GM13977 (cell line): ENCODE measurements at regions not wholly inside any gene's neighbourhood (a gene's known extent, or its start where the extent isn't known, plus 50 kb on each side); places are given as distances from the start of the nearest gene placed in this dataset.
"Not testable (repeated sequence)": the region's sequence is repeated elsewhere in the genome, so short reads cannot be mapped to it uniquely, and the experiment has no call there.

Experiments
- DNase-seq: peaks from one replicate; pipeline ENCODE4 v3.0.0; 2012; ENCODE audit warnings: low spot score
- CTCF ChIP-seq: IDR thresholded peaks from 2 replicates; pipeline ENCODE4 v1.5.1; 2012; ENCODE audit warnings: mild to moderate bottlenecking, control low read depth; ENCODE audit not compliant: insufficient read depth; ENCODE audit errors: extremely low read depth, missing control alignments
- in situ Hi-C: fragments of 300-500 bp; cut with MboI; formaldehyde crosslinking; loops from one replicate; pipeline ENCODE4 v1.12.0; 2022; ENCODE audit warnings: low sequenced_read_pairs, low pct_unique_long_range_greater_than_20kb, mixed read lengths, inconsistent platforms; ENCODE audit not compliant: unreplicated experiment

- DNase-seq, result no peak
- no peak for TF ChIP-seq CTCF
- in situ Hi-C loops, result no loop called here
These were observed 107.3 kb upstream of the FAM98A start for GRCh38 chr2:33706410-33706809.

GRCh38 chr2:33704406-33704855, 105.3 kb upstream of the FAM98A start:
- no peak for TF ChIP-seq CTCF
- in situ Hi-C loops, result no loop called here
- DNase-seq, result no peak

- DNase-seq, result no peak
- TF ChIP-seq CTCF, result no peak
- in situ Hi-C loops, result no loop called here
These were observed 97.1 kb upstream of the FAM98A start for GRCh38 chr2:33696234-33696633.

GRCh38 chr2:33694904-33695303, 95.8 kb upstream of the FAM98A start:
- DNase-seq, result no peak
- no peak for TF ChIP-seq CTCF
- in situ Hi-C loops, result no loop called here

GRCh38 chr2:33690686-33691085, 91.6 kb upstream of the FAM98A start:
- DNase-seq, in situ Hi-C loops: not testable (repeated sequence)

GRCh38 chr2:33681364-33681757, 82.3 kb upstream of the FAM98A start:
- in situ Hi-C loops, result no loop called here
- TF ChIP-seq CTCF, result no peak
- DNase-seq, result no peak

- in situ Hi-C loops, result no loop called here
- TF ChIP-seq CTCF, result no peak
- no peak for DNase-seq
These were observed 81.7 kb upstream of the FAM98A start for GRCh38 chr2:33680644-33681363.
